B cell (primary cell): ENCODE measurements at regions not wholly inside any gene's neighbourhood (a gene's known extent, or its start where the extent isn't known, plus 50 kb on each side); places are given as distances from the start of the nearest gene placed in this dataset.

Source experiments
- ATAC-seq: fragments of 200-7000 bp; cut with Tn5 transposase; one replicate; pipeline ENCODE4 v1.10.0; 2021; ENCODE audit warnings: low read depth, mild to moderate bottlenecking, moderate number of reproducible peaks, moderate library complexity
- CTCF ChIA-PET: fragments of 350-600 bp; sonication (Branson Sonifier 250); formaldehyde crosslinking; loops from one replicate; lab custom pipeline; 2021; ENCODE audit warnings: antibody characterized with exemption, inconsistent platforms; lab: Charles Lee
- POLR2A ChIA-PET: fragments of 350-600 bp; sonication (Branson Sonifier 250); formaldehyde crosslinking; loops from one replicate; lab custom pipeline; 2021; ENCODE audit warnings: antibody characterized with exemption; lab: Charles Lee
- DNase-seq: peaks from one replicate; pipeline ENCODE4 v3.0.0; 2013
- H2AFZ ChIP-seq: 2 replicates; pipeline ENCODE4 v1.6.1; 2012; ENCODE audit warnings: mild to moderate bottlenecking, low read depth, low read length; ENCODE audit not compliant: insufficient read depth, poor library complexity, severe bottlenecking
- H3K27ac ChIP-seq, 2 donors: 1 replicate in 1 of 2; 2 replicates in 1 of 2; pipeline ENCODE4 v1.5.1; 2012 to 2013; ENCODE audit warnings: low read length in 2 of 2, mild to moderate bottlenecking in 2 of 2, moderate library complexity in 1 of 2
- H3K27me3 ChIP-seq, 4 experiments: fragments of 200-600 bp in 1 of 4; sonication (generic) in 1 of 4; replicated peaks in 1 of 4; 1 replicate in 2 of 4; 2 replicates in 2 of 4; pipeline versions ENCODE4 v1.6.1 to v1.7.0; 2013 to 2016; ENCODE audit warnings: low read length in 3 of 4, mild to moderate bottlenecking in 2 of 4, mixed read lengths in 1 of 4, moderate library complexity in 1 of 4; ENCODE audit not compliant: insufficient read depth in 4 of 4, control insufficient read depth in 3 of 4; ENCODE audit errors: control extremely low read depth in 1 of 4
- H3K36me3 ChIP-seq, 2 experiments: replicated peaks in 1 of 2; 1 replicate in 1 of 2; 2 replicates in 1 of 2; pipeline versions ENCODE4 v1.6.1 to v1.7.1; 2013; ENCODE audit warnings: low read length in 1 of 2; ENCODE audit not compliant: insufficient read depth in 2 of 2, control insufficient read depth in 1 of 2; ENCODE audit errors: control extremely low read depth in 1 of 2, extremely low read depth in 1 of 2
- H3K4me1 ChIP-seq, 2 donors: fragments of 200-600 bp in 1 of 2; sonication (generic) in 1 of 2; 1 replicate in 1 of 2; 2 replicates in 1 of 2; pipeline versions ENCODE4 v1.5.1 to v1.6.1; 2013 to 2017; ENCODE audit warnings: low read length in 2 of 2; ENCODE audit not compliant: control insufficient read depth in 2 of 2, insufficient read depth in 2 of 2
- H3K4me2 ChIP-seq: replicated peaks from 2 replicates; pipeline ENCODE3; 2012; ENCODE audit warnings: mild to moderate bottlenecking, low read depth, low read length; ENCODE audit not compliant: poor library complexity, severe bottlenecking
- H3K4me3 ChIP-seq, 5 experiments: fragments of 200-600 bp in 1 of 5; sonication (generic) in 1 of 5; 1 replicate in 3 of 5; 2 replicates in 2 of 5; pipeline versions ENCODE4 v1.5.1 to v1.7.0; 2011 to 2016; ENCODE audit warnings: low read length in 4 of 5, mild to moderate bottlenecking in 4 of 5, low read depth in 2 of 5, control low read depth in 1 of 5, moderate library complexity in 1 of 5; ENCODE audit not compliant: insufficient read depth in 1 of 5; ENCODE audit errors: control extremely low read depth in 1 of 5, extremely low read depth in 1 of 5
- H3K79me2 ChIP-seq: fragments of 200-600 bp; sonication (generic); one replicate; pipeline ENCODE4 v1.6.0; 2016; ENCODE audit warnings: low read length; ENCODE audit not compliant: control insufficient read depth, insufficient read depth
- H3K9ac ChIP-seq: fragments of 200-600 bp; sonication (generic); 2 replicates; pipeline ENCODE4 v1.6.1; 2017; ENCODE audit warnings: mild to moderate bottlenecking, low read length, moderate library complexity
- H3K9me3 ChIP-seq, 3 donors: one replicate each; pipeline versions ENCODE4 v1.6.1 to v1.7.1; 2013; ENCODE audit warnings: low read length in 2 of 3; ENCODE audit not compliant: control insufficient read depth in 2 of 3, insufficient read depth in 1 of 3; ENCODE audit errors: control extremely low read depth in 1 of 3
- H4K20me1 ChIP-seq: 2 replicates; pipeline ENCODE4 v1.6.0; 2012; ENCODE audit warnings: mild to moderate bottlenecking, low read length; ENCODE audit not compliant: insufficient read depth, control insufficient read depth, poor library complexity, severe bottlenecking
- H3K27ac Mint-ChIP-seq: one replicate; pipeline ENCODE4 v1.8.0; 2021; ENCODE audit warnings: mixed read lengths
- H3K27me3 Mint-ChIP-seq: one replicate; pipeline ENCODE4 v1.8.0; 2021; ENCODE audit warnings: mixed read lengths
- H3K4me1 Mint-ChIP-seq: one replicate; pipeline ENCODE4 v1.8.0; 2021; ENCODE audit warnings: mixed read lengths
- H3K4me3 Mint-ChIP-seq: one replicate; pipeline ENCODE4 v1.8.0; 2021; ENCODE audit warnings: mixed read lengths
- H3K9me3 Mint-ChIP-seq: one replicate; pipeline ENCODE4 v1.8.0; 2022; ENCODE audit warnings: mixed read lengths; ENCODE audit not compliant: insufficient read depth
- CTCF ChIP-seq: fragments of 200-600 bp; IDR thresholded peaks from one replicate; pipeline ENCODE4 v1.8.0; 2022; ENCODE audit warnings: antibody characterized with exemption, mild to moderate bottlenecking
- EZH2 ChIP-seq: IDR thresholded peaks from 2 replicates; pipeline ENCODE4 v1.6.1; 2012; ENCODE audit warnings: borderline replicate concordance, low read depth, mild to moderate bottlenecking, moderate library complexity, low read length; ENCODE audit not compliant: insufficient read depth, poor library complexity, severe bottlenecking
- WGBS: methylation state at CpG from one replicate; pipeline ENCODE4 v1.1.5; 2013; ENCODE audit warnings: missing lambda C conversion rate; ENCODE audit not compliant: insufficient coverage; 5-methylcytosine and 5-hydroxymethylcytosine counted together
- intact Hi-C: fragments of 100-400 bp; cut with micrococcal nuclease; formaldehyde crosslinking; loops from one replicate; pipeline ENCODE4 v1.10.0; 2022

- Mint-ChIP-seq H3K9me3 (no peaks in the 10 kb centered on the region), H3K4me1 (no peaks in the 10 kb centered on the region), H3K4me3 (no peak overlapping the region), H3K27ac (no peak overlapping the region), H3K27me3 (no peaks in the 10 kb centered on the region)
- CTCF ChIA-PET = no interaction called here
- Histone ChIP-seq H3K79me2 (no peaks in the 10 kb centered on the region), H4K20me1 (no peaks in the 10 kb centered on the region), H3K36me3 (no peaks in the 10 kb centered on the region), H2AFZ (no peak overlapping the region), H3K9ac (no peak overlapping the region), H3K4me2 (no peak overlapping the region), H3K27me3 (no peaks in the 10 kb centered on the region), H3K4me3 (no peak overlapping the region), H3K4me1 (no peaks in the 10 kb centered on the region), H3K27ac (no peak overlapping the region), H3K9me3 (peaks cover 0 to 42% (median 0%) of the 10 kb centered on the region in 3 donors)
- TF ChIP-seq CTCF = no peak
- no peak for TF ChIP-seq EZH2
- intact Hi-C loops = no loop called here
- ATAC-seq (no peak), DNase-seq (no peak)
- POLR2A ChIA-PET = no interaction called here
- 93% methylated on average over 13 of the region's 17 CpGs for WGBS
Observed at GRCh38 chr14:101050901-101051490, 147.5 kb upstream of the RTL1 start.

DNA sequence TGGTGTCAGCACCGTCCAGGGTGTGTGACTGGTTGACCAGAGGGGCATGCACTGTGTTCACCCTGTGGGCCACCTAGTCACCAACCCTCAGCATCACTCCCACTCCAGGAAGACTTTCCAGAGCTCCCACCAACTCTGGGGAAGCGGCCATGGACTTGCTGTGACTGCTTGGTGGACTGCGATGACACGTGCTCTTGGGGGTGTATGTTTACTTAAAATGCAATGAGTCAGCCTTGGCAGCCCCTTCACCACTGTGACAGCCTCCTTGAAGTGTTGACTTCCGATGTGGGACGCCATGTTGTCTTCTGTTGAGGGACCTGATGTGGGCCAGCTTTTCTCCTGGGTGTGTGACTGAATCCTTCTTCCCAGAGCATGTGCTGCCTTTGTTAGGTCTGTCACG, 151.1 kb upstream of the RTL1 start:
- H3K36me3 ChIP-seq = no peaks in the 10 kb centered on the region

More for the DNA sequence above, 151.1 kb upstream of the RTL1 start:
- H3K4me1 ChIP-seq = no peaks in the 10 kb centered on the region
- ATAC-seq = no peak
- H2AFZ ChIP-seq = no peak overlapping the region
- no peak overlapping the region for H3K27ac ChIP-seq
- no peaks in the 10 kb centered on the region for H4K20me1 ChIP-seq
- H3K4me3 ChIP-seq = no peak overlapping the region
- WGBS = 98% methylated on average over 6 of the region's 7 CpGs
- POLR2A ChIA-PET = no interaction called here
- Mint-ChIP-seq H3K4me1 (no peaks in the 10 kb centered on the region), H3K4me3 (no peak overlapping the region), H3K9me3 (peaks cover 6% of the 10 kb centered on the region), H3K27me3 (no peaks in the 10 kb centered on the region), H3K27ac (no peak overlapping the region)
- DNase-seq = no peak
- no peaks in the 10 kb centered on the region for H3K79me2 ChIP-seq
- H3K9me3 ChIP-seq = peaks cover 0 to 48% (median 3%) of the 10 kb centered on the region in 3 donors
- CTCF ChIA-PET = no interaction called here
- H3K9ac ChIP-seq = no peak overlapping the region
- H3K27me3 ChIP-seq = no peaks in the 10 kb centered on the region
- intact Hi-C loops = no loop called here
- H3K4me2 ChIP-seq = no peak overlapping the region
- TF ChIP-seq CTCF = no peak
- no peak for TF ChIP-seq EZH2
